ENCODE measurements at regions not wholly inside any gene's neighbourhood (a gene's known extent, or its start where the extent isn't known, plus 50 kb on each side); places are given as distances from the start of the nearest gene placed in this dataset.
"Not testable (repeated sequence)": the region's sequence is repeated elsewhere in the genome, so short reads cannot be mapped to it uniquely, and the experiment has no call there.

- not testable (repeated sequence) for DNase-seq
Observed at GRCh38 chr2:37759989-37760388, 88.5 kb upstream of the CDC42EP3 start.

- no peak for DNase-seq
Observed at GRCh38 chr2:37760471-37760870, 89.0 kb upstream of the CDC42EP3 start.

- DNase-seq = not testable (repeated sequence)
Observed at GRCh38 chr2:37762281-37762680, 90.8 kb upstream of the CDC42EP3 start.

- no peak for DNase-seq
Observed at GRCh38 chr2:37764739-37765138, 93.3 kb upstream of the CDC42EP3 start.

- no peak for DNase-seq
Observed at GRCh38 chr2:37766106-37766505, 94.7 kb upstream of the CDC42EP3 start.

- no peak for DNase-seq
Observed at GRCh38 chr2:37767046-37767445, 95.6 kb upstream of the CDC42EP3 start.

GRCh38 chr2:37767959-37768925 is 96.8 kb upstream of the CDC42EP3 start:
- peak; percentile 79 for DNase-seq

- no peak for DNase-seq
Observed at GRCh38 chr2:37769551-37769950, 98.1 kb upstream of the CDC42EP3 start.

GRCh38 chr2:37770797-37771196 is 99.4 kb upstream of the CDC42EP3 start:
- DNase-seq = no peak

- DNase-seq = no peak
Observed at GRCh38 chr2:37771600-37772088, 100.2 kb upstream of the CDC42EP3 start.

- no peak for DNase-seq
Observed at GRCh38 chr2:37773371-37774130, 102.1 kb upstream of the CDC42EP3 start.

GRCh38 chr2:37774171-37774944 is 102.9 kb upstream of the CDC42EP3 start:
- not testable (repeated sequence) for DNase-seq

- no peak for DNase-seq
Observed at GRCh38 chr2:37774976-37775907, 103.8 kb upstream of the CDC42EP3 start.

GRCh38 chr2:37775908-37776250 is 104.4 kb upstream of the CDC42EP3 start:
- DNase-seq = no peak

GRCh38 chr2:37776487-37776886 is 105.0 kb upstream of the CDC42EP3 start:
- DNase-seq = no peak

GRCh38 chr2:37779139-37779538 is 107.7 kb upstream of the CDC42EP3 start:
- DNase-seq = no peak

GRCh38 chr2:37779611-37780386 is 108.4 kb upstream of the CDC42EP3 start:
- no peak for DNase-seq

GRCh38 chr2:37780387-37780676 is 108.9 kb upstream of the CDC42EP3 start:
- no peak for DNase-seq

GRCh38 chr2:37781028-37781427 is 109.6 kb upstream of the CDC42EP3 start:
- no peak for DNase-seq

- no peak for DNase-seq
Observed at GRCh38 chr2:37782155-37782673, 110.8 kb upstream of the CDC42EP3 start.
